OCI-LY1 (cell line): ENCODE measurements at regions not wholly inside any gene's neighbourhood (a gene's known extent, or its start where the extent isn't known, plus 50 kb on each side); places are given as distances from the start of the nearest gene placed in this dataset.

Experiments
- H2AFZ ChIP-seq: fragments of 200-600 bp; sonication (generic), shearing (Covaris generic); 2 replicates; pipeline ENCODE4 v1.6.0; 2014; ENCODE audit warnings: antibody characterized with exemption, mild to moderate bottlenecking, low read length
- H3F3A ChIP-seq: fragments of 200-600 bp; sonication (generic), shearing (Covaris generic); 2 replicates; pipeline ENCODE4 v1.6.0; 2014; ENCODE audit warnings: mild to moderate bottlenecking, antibody characterized with exemption, low read length, moderate library complexity; ENCODE audit not compliant: insufficient read depth
- H3K27ac ChIP-seq: fragments of 200-600 bp; sonication (generic); 2 replicates; pipeline ENCODE4 v1.5.1; 2014; ENCODE audit warnings: low read length, mixed run types, mild to moderate bottlenecking, low read depth; ENCODE audit not compliant: poor library complexity, severe bottlenecking
- H3K27me3 ChIP-seq: fragments of 200-600 bp; sonication (generic); 2 replicates; pipeline ENCODE4 v1.6.0; 2014; ENCODE audit warnings: antibody characterized with exemption, mild to moderate bottlenecking, low read length, moderate library complexity; ENCODE audit not compliant: insufficient read depth
- H3K36me3 ChIP-seq: fragments of 200-600 bp; sonication (generic); 2 replicates; pipeline ENCODE4 v1.6.1; 2014; ENCODE audit warnings: mild to moderate bottlenecking, antibody characterized with exemption, low read length, moderate library complexity, mixed read lengths; ENCODE audit not compliant: insufficient read depth
- H3K4me1 ChIP-seq: fragments of 200-600 bp; sonication (generic); 2 replicates; pipeline ENCODE4 v1.5.1; 2014; ENCODE audit warnings: mild to moderate bottlenecking, low read length, moderate library complexity; ENCODE audit not compliant: insufficient read depth, severe bottlenecking
- H3K4me2 ChIP-seq: fragments of 200-600 bp; sonication (generic), shearing (Covaris generic); 2 replicates; pipeline ENCODE4 v1.6.1; 2014; ENCODE audit warnings: low read length
- H3K4me3 ChIP-seq: fragments of 200-600 bp; sonication (generic); 2 replicates; pipeline ENCODE4 v1.5.1; 2014; ENCODE audit warnings: low read length, low read depth, mild to moderate bottlenecking, mixed read lengths; ENCODE audit not compliant: poor library complexity, severe bottlenecking
- H3K79me2 ChIP-seq: fragments of 200-600 bp; shearing (Covaris generic); 2 replicates; pipeline ENCODE4 v1.6.1; 2016; ENCODE audit warnings: mixed run types, low read length, mixed read lengths; ENCODE audit not compliant: insufficient read depth
- H3K9ac ChIP-seq: fragments of 200-600 bp; sonication (generic), shearing (Covaris generic); 2 replicates; pipeline ENCODE4 v1.6.1; 2014; ENCODE audit warnings: mild to moderate bottlenecking, low read length, mixed read lengths
- H3K9me2 ChIP-seq: fragments of 200-600 bp; sonication (generic), shearing (Covaris generic); 2 replicates; pipeline ENCODE4 v1.6.1; 2014; ENCODE audit warnings: low read depth, mild to moderate bottlenecking, low read length, mixed read lengths
- H3K9me3 ChIP-seq: fragments of 200-600 bp; shearing (Covaris generic); 2 replicates; pipeline ENCODE4 v1.6.1; 2014; ENCODE audit warnings: low read length, mixed read lengths
- H4K20me1 ChIP-seq: fragments of 200-600 bp; sonication (generic), shearing (Covaris generic); 2 replicates; pipeline ENCODE4 v1.6.0; 2016; ENCODE audit warnings: mild to moderate bottlenecking, low read length; ENCODE audit not compliant: insufficient read depth
- CTCF ChIP-seq: fragments of 200-600 bp; sonication (generic), shearing (Covaris generic); IDR thresholded peaks from 2 replicates; pipeline ENCODE4 v1.5.1; 2017; ENCODE audit warnings: mild to moderate bottlenecking, antibody characterized with exemption, low read length, moderate library complexity, mixed read lengths
- EZH2 ChIP-seq: fragments of 200-600 bp; sonication (generic), shearing (Covaris generic); IDR thresholded peaks from 2 replicates; pipeline ENCODE4 v1.8.0; 2017; ENCODE audit warnings: borderline replicate concordance, mixed run types, mild to moderate bottlenecking, antibody characterized with exemption, low read length, moderate library complexity, mixed read lengths

GRCh38 chr19:29302002-29302928 is 89.3 kb upstream of the UQCRFS1 start:
- H3K36me3 ChIP-seq: no peaks in the 10 kb centered on the region
- H3K4me2 ChIP-seq: no peak overlapping the region
- no peak overlapping the region for H3K4me3 ChIP-seq
- TF ChIP-seq EZH2: no peak
- no peak overlapping the region for H2AFZ ChIP-seq
- no peaks in the 10 kb centered on the region for H3K79me2 ChIP-seq
- H3K27ac ChIP-seq: no peak overlapping the region
- H3K27me3 ChIP-seq: peaks cover 4% of the 10 kb centered on the region; the same call in 1 of the 2 replicates
- no peaks in the 10 kb centered on the region for H3F3A ChIP-seq
- H4K20me1 ChIP-seq: no peaks in the 10 kb centered on the region
- no peaks in the 10 kb centered on the region for H3K9me2 ChIP-seq
- no peak overlapping the region for H3K9ac ChIP-seq
- H3K9me3 ChIP-seq: no peaks in the 10 kb centered on the region
- no peaks in the 10 kb centered on the region for H3K4me1 ChIP-seq

- Histone ChIP-seq H2AFZ (no peak overlapping the region), H3K4me3 (no peak overlapping the region), H3K9ac (no peak overlapping the region), H3K4me1 (no peaks in the 10 kb centered on the region), H3K36me3 (no peaks in the 10 kb centered on the region), H3K79me2 (no peaks in the 10 kb centered on the region), H3K27me3 (peaks cover 4% of the 10 kb centered on the region; the same call in 1 of the 2 replicates), H3F3A (no peaks in the 10 kb centered on the region), H3K9me2 (no peaks in the 10 kb centered on the region), H3K9me3 (no peaks in the 10 kb centered on the region), H4K20me1 (no peaks in the 10 kb centered on the region), H3K27ac (no peak overlapping the region), H3K4me2 (no peak overlapping the region)
- no peak for TF ChIP-seq EZH2
- TF ChIP-seq CTCF: no peak
These were observed 90.2 kb upstream of the UQCRFS1 start for GRCh38 chr19:29303069-29303718.

- no peak for TF ChIP-seq CTCF
- no peak for TF ChIP-seq EZH2
- no peak overlapping the region for H3K27ac ChIP-seq
These were observed 90.8 kb upstream of the UQCRFS1 start for GRCh38 chr19:29303719-29304090.

More at GRCh38 chr19:29303719-29304090, 90.8 kb upstream of the UQCRFS1 start:
- Histone ChIP-seq H3K36me3 (no peaks in the 10 kb centered on the region), H2AFZ (no peak overlapping the region), H3K79me2 (no peaks in the 10 kb centered on the region), H3K9ac (no peak overlapping the region), H3K4me3 (no peak overlapping the region), H4K20me1 (no peaks in the 10 kb centered on the region), H3K4me2 (no peak overlapping the region), H3K9me2 (no peaks in the 10 kb centered on the region), H3K4me1 (no peaks in the 10 kb centered on the region), H3F3A (no peaks in the 10 kb centered on the region), H3K9me3 (no peaks in the 10 kb centered on the region), H3K27me3 (peaks cover 4% of the 10 kb centered on the region; the same call in 1 of the 2 replicates)
